ENCODE measurements at regions not wholly inside any gene's neighbourhood (a gene's known extent, or its start where the extent isn't known, plus 50 kb on each side); places are given as distances from the start of the nearest gene placed in this dataset.

- no peak for DNase-seq
Observed at GRCh38 chr18:51653507-51654213, 456.2 kb upstream of the MEX3C start.

GRCh38 chr18:51654488-51655326 lies 457.2 kb upstream of the MEX3C start:
- DNase-seq = no peak

- no peak for DNase-seq
Observed at GRCh38 chr18:51655327-51655698, 457.8 kb upstream of the MEX3C start.

- no peak for DNase-seq
Observed at GRCh38 chr18:51656249-51656648, 458.8 kb upstream of the MEX3C start.

GRCh38 chr18:51658436-51658835 lies 461.0 kb upstream of the MEX3C start:
- DNase-seq = no peak

GRCh38 chr18:51659781-51660180 lies 462.3 kb upstream of the MEX3C start:
- no peak for DNase-seq

- DNase-seq = no peak
Observed at GRCh38 chr18:51660188-51660715, 462.8 kb upstream of the MEX3C start.

- no peak for DNase-seq
Observed at GRCh38 chr18:51664236-51664635, 466.8 kb upstream of the MEX3C start.

- DNase-seq = peak; percentile 31
Observed at GRCh38 chr18:51666763-51667191, 469.3 kb upstream of the MEX3C start.

- DNase-seq = peak; percentile 62
Observed at GRCh38 chr18:51668101-51668500, 470.6 kb upstream of the MEX3C start.

GRCh38 chr18:51668607-51669006 lies 471.1 kb upstream of the MEX3C start:
- no peak for DNase-seq

- DNase-seq = peak; percentile 24
Observed at GRCh38 chr18:51686590-51686989, 489.1 kb upstream of the MEX3C start.

GRCh38 chr18:51687845-51688585 lies 490.5 kb upstream of the MEX3C start:
- no peak for DNase-seq

GRCh38 chr18:51692612-51693011 lies 495.1 kb upstream of the MEX3C start:
- DNase-seq = no peak

GRCh38 chr18:51711298-51711889 lies 513.9 kb upstream of the MEX3C start:
- DNase-seq = no peak

GRCh38 chr18:51712821-51713220 lies 515.3 kb upstream of the MEX3C start:
- no peak for DNase-seq

- no peak for DNase-seq
Observed at GRCh38 chr18:51716277-51716676, 518.8 kb upstream of the MEX3C start.

GRCh38 chr18:51721388-51721787 lies 523.9 kb upstream of the MEX3C start:
- DNase-seq = no peak

GRCh38 chr18:51721996-51722395 lies 524.5 kb upstream of the MEX3C start:
- DNase-seq = no peak

GRCh38 chr18:51724790-51725721 lies 527.6 kb upstream of the MEX3C start:
- DNase-seq = no peak

GRCh38 chr18:51726614-51727013 lies 529.1 kb upstream of the MEX3C start:
- no peak for DNase-seq
